Amygdala (tissue), 56 donors: ENCODE measurements at regions not wholly inside any gene's neighbourhood (a gene's known extent, or its start where the extent isn't known, plus 50 kb on each side); places are given as distances from the start of the nearest gene placed in this dataset.
A peak's percentile ranks its signal among the peaks of the same experiment; 100 is the strongest.

Experiments
- DNase-seq, 56 donors: peaks; one replicate each; lab custom pipeline; 2025; lab: John Stamatoyannopoulos, UW

DNA sequence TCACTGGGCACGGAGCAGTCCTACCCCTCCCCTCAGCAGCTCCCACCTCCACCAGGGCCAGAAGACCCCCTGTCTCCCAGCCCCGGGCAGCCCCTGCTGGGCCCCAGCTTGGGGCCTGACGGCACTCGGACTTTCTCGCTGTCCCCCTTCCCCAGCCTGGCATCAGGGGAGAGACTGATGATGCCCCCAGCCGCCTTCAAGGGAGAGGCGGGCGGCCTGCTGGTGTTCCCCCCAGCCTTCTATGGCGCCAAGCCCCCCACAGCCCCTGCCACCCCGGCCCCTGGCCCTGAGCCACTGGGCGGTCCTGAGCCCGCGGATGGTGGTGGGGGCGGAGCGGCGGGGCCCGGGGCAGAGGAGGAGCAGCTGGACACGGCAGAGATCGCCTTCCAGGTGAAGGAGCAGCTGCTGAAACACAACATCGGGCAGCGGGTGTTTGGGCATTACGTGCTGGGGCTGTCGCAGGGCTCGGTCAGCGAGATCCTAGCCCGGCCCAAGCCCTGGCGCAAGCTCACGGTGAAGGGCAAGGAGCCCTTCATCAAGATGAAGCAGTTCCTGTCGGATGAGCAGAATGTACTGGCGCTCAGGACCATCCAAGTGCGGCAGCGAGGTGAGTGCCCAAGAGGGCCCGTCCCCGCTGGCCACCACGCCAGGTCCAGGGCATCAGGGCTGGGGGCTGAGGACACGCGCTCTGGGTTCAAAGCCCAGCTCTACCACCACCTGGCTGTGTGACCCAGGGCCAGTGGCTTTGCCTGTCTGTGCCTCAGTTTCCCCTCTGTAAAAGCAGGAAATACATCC, 58.6 kb downstream of the PHETA1 start:
- DNase-seq, result no peak

GRCh38 chr12:111309584-111309983, 59.3 kb downstream of the PHETA1 start:
- no peak for DNase-seq

DNA sequence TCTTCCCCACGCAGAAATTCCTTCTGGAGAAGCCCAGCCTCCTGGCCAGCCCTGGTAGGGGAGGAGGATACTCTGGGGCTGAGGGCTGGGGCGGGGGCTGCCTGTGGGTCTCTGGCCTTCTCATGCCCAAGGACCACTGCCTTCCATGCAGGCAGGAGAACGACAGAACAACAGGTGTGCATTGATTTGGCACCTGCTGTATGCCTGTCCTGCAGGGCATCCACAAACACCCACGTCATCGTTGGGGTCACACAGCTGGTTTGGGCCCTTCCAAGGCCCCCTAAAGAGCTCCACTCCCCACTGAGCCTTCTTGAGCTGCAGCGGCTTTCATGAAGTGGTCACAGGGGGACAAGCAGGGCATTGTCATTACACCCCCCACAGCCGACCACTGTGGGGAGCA, 60.4 kb downstream of the PHETA1 start:
- DNase-seq, result no peak

DNA sequence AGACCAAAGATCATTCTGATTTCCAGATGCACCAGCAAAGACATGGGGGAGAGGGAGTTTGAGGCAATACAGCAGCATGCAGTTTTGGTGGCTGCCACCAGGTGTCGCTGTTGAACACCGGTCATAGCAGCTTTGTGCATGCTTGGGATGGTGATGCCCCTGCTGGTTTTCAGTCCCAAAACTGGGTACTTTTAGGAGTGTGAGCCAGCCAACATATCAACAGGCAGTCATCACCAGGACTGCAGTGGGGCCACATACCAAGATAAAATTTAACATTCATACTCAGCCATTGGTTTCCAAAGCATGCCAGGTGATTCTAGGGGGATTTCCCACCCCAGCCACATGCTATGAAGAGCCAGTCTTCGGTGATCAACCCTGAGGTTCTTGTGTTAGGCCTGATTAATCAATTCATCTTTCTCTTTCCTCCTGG, 64.2 kb downstream of the PHETA1 start:
- no peak for DNase-seq

DNA sequence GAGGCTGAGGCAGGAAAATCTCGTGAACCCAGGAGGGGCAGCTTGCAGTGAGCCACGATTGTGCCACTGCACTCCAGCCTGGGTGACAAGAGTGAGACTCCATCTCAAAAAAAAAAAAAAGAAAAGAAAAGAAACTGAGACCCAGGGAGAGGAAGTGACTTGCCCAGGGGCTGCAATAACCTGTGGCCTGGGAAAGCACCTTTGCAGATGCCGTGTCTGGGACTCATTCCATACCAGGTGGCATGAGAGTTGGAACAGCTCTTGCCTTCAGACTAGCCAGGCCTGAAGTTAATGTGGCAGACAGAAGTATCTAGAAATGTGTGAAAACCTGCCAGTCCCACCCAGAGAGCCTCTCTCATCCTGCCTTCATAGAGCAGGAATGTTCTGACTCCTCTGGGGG, 65.4 kb downstream of the PHETA1 start:
- no peak for DNase-seq

GRCh38 chr12:111298582-111299436, 70.1 kb downstream of the PHETA1 start:
- peak in 29 of 56 donors; percentile 4 to 66 (median 18) for DNase-seq

DNA sequence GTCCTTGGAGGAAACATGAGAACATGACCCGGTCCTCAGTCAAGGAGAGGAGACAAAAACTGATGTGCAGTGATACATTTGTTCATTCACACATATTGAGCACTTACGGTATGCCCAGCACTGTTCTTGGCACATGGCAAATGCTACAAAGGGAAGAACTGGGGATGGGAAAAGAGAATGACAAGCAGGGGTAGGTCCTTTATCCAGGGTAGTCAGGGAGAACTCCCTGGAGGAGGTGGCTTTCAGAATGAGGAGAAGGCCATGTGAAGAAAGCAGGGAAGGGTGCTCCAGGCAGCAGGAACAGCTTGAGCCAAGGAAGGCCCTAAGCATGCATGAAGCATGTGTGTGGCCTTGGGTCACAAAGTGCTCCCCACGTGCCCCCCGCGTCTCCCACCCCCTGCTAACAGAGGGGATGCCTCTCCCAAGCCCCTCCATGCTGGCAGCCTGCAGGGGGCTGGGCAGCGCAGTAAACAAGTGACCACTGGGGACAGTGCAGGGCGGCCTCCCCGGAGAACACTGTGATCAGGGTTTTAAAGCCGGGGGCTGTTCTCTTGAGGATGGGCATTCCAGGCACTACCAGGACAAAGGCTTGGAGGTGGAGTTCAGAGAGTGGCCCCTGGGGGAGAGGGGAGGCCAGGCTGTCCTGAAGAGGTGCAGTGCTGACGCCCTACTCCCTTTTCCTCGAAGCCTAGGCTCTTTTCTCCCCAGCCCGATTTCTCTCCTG, 71.0 kb downstream of the PHETA1 start:
- DNase-seq, result no peak

DNA sequence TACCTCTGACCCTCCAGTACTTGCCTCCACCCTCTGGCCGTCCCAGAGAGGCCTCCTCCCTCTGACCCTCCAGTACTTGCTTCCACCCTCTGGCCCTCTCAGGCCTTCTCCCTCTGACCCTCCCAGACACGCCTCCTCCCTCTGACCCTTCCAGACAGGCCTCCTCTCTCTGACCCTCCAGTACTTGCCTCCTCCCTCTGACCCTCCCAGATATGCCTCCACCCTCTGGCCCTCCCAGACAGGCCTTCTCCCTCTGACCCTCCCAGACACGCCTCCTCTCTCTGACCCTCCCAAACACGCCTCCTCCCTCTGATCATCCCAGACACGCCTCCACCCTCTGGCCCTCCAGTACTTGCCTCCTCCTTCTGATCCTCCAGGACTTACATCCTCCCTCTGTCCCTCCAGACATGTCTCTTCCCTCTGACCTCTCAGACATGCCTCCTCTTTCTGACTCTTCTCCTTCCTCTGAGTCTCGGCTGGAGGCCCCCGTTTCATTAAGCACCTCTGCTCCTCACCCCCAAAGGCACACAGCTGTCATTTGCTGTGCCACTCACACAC, 71.9 kb downstream of the PHETA1 start:
- DNase-seq, result no peak

GRCh38 chr12:111295176-111295575, 73.7 kb downstream of the PHETA1 start:
- DNase-seq, result no peak

- DNase-seq, result no peak
These were observed 75.5 kb downstream of the PHETA1 start for GRCh38 chr12:111293266-111294009.

GRCh38 chr12:111291357-111291756, 77.5 kb downstream of the PHETA1 start:
- no peak for DNase-seq

DNA sequence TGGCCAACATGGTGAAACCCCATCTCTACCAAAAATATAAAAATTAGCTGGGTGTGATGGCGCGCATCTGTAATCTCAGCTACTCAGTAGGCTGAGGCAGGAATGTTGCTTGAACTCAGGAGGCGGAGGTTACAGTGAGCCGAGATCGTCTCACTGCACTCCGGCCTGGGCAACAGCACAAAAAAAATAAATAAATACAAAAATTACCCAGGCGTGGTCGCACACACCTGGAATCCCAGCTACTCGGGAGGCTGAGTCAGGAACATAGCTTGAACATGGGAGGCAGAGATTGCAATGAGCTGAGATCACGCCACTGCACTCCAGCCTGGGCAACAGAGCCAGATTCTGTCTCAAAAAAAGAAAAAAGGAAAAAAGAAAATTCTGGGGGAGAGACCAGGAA, 80.1 kb downstream of the PHETA1 start:
- DNase-seq, result no peak

- no peak for DNase-seq
These were observed 81.6 kb downstream of the PHETA1 start for GRCh38 chr12:111287125-111287900.

DNA sequence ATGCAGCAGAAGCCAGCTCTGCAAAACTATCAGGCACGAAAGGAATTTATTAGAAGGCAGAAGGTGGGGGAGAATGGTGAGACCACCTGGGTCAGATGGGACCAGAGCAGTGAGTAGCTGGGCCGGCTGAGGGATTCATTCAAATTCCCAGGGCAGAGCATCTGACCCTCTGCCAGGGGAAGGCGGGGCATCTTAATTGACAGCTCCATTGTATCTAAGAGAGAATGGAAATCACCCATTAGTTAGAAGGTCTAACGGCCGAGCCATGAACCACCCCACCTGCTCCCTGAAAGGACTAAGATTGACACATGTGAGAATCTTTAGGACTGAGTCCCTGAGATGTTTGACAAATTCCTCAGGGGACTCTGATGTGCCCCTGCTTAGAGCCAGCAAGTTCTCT, 83.7 kb downstream of the PHETA1 start:
- no peak for DNase-seq

DNA sequence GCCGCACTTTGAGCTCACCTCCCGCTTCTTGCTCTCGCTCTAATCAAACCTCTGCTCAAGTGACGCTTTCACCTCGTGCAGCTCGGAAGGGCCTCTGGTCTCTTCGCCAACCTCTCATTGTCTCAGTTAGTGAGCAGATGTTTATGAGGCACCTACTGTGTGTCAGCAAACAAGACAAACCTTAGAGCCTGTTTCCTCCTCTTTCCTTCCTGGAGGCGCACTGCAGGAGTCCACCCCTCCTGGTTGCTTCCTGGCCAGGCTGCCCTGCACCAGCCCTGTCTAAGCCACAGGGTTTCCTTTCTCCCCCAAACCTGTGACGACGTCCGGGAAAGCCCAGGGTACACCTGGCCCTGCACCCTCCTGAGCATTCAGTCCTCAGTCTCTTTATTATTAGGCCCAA, 84.2 kb downstream of the PHETA1 start:
- DNase-seq, result no peak

DNA sequence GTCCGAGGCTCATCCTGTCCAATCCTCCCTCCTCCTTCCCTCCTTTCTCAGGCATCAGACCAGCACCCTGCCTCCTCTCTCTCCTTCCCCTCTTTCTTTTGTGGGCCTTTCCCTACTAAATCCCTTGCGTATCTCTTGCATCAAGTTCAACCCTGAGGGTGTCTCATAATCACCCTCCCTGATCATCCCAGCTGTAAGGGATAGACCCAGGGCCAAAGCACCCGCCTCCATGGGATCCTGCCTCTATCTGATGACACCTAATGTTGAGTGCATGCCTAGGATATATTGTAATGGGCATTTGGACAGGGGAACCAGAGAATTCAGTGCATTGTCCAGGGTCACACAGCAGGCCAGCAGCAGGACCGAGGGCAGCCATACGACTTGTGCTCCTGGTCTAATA, 84.9 kb downstream of the PHETA1 start:
- no peak for DNase-seq

GRCh38 chr12:111283521-111283920, 85.4 kb downstream of the PHETA1 start:
- DNase-seq, result no peak

DNA sequence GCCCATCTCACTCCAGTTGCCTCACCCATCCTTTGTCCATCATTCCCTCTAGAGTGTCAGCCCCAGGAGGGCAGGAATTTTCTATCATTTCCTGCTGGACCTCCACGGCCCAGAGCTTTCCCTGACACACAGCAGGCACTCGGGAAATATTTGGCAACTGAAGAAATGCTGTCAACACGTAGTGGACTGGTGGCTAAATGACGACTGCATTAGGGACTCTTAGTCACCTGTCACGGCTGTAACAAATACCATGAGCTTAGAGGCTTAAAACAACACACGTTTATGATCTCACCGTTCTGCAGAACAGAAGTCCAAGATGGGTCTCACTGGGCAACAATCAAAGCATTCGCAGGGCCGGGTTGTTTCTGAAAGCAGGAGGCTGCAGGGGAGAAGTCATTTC, 91.3 kb downstream of the PHETA1 start:
- DNase-seq, result no peak

DNA sequence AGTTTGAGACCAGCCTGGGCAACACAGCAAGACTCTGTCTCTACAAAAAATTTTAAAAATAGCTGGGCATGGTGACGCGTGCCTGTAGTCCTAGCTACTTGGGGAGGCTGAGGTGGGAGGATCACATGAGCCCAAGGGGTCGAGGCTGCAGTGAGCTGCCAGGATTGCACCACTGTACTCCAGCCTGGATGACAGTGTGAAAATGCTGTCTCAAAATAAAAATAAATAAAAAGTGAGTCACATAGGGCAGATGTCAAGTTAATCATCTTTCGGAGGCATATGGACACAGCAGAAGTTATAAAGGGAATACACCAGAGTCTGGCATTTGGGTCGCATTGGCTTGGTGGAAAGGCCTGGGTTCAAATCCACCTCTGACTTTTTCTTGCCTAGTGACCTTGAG, 92.7 kb downstream of the PHETA1 start:
- no peak for DNase-seq
